ENCODE measurements at regions not wholly inside any gene's neighbourhood (a gene's known extent, or its start where the extent isn't known, plus 50 kb on each side); places are given as distances from the start of the nearest gene placed in this dataset.

DNA sequence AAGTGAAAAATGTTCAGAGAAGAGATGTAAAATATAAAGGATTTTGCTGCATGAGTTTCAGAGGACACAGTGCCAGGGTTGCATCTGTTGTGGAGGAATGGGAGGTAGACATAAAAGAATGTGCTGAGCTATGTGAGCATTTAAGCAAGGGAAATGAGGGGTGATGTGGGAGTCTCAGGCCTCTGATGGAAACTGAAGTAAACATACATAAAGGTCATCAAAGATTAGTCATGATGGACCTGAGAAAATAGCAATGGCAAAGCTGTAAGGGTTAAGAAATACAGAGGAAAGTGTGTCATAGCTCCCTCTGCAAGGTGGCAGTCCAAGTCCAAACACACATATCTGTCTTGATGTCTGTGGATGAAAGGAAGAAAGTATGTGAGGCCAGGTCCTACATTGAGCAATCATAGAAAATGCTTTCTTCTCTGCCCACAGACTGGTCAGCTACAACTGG lies 306.6 kb upstream of the ECI2 start:
- TF ChIP-seq CTCF (IDR thresholded peaks at IDR 0.05) (no peak), EP300 (IDR thresholded peaks at IDR 0.05; ENCODE audit: low read depth) (no peak)

Data from transverse colon (tissue), 3 donors.